Lower leg skin (tissue), 4 donors: ENCODE measurements at regions not wholly inside any gene's neighbourhood (a gene's known extent, or its start where the extent isn't known, plus 50 kb on each side); places are given as distances from the start of the nearest gene placed in this dataset.

ENCODE experiments used
- DNase-seq, 2 donors: peaks; one replicate each; pipeline ENCODE4 v3.0.0-alpha.2; 2019; ENCODE audit warnings: low spot score in 2 of 2
- H3K4me3 ChIP-seq: fragments of 200-600 bp; sonication (generic); 2 replicates; pipeline ENCODE4 v1.5.1; 2017; ENCODE audit warnings: mild to moderate bottlenecking, low read depth; ENCODE audit not compliant: poor library complexity, severe bottlenecking
- POLR2A ChIP-seq, 2 donors: fragments of 450-650 bp; IDR thresholded peaks; one replicate each; pipeline ENCODE4 v1.6.1; 2016 to 2017; ENCODE audit warnings: antibody characterized with exemption in 2 of 2, mild to moderate bottlenecking in 1 of 2, moderate library complexity in 1 of 2
- WGBS, 2 donors: methylation state at CpG; one replicate each; pipeline ENCODE4 v1.1.5; 2018; 5-methylcytosine and 5-hydroxymethylcytosine counted together
- intact Hi-C: fragments of 100-400 bp; cut with DNase I; formaldehyde crosslinking; loops from one replicate; pipeline ENCODE4 v1.15.0; 2023; ENCODE audit warnings: low total_unique reads
- TF ChIP-seq, protein P1 (sequence below), 3 donors: fragments of 450-650 bp; IDR thresholded peaks; one replicate each; pipeline ENCODE4 v1.5.1; 2016; ENCODE audit warnings: antibody characterized with exemption in 3 of 3, mild to moderate bottlenecking in 3 of 3, moderate library complexity in 2 of 3

GRCh38 chr6:66930559-66931290 lies 1223.7 kb upstream of the EYS start:
- 79 to 88% methylated on average over 2 of the region's 2 CpGs for WGBS, 2 donors
- H3K4me3 ChIP-seq, result no peak overlapping the region
- TF ChIP-seq POLR2A (IDR thresholded peaks at IDR 0.05), result no peak
- TF ChIP-seq, protein P1, sequence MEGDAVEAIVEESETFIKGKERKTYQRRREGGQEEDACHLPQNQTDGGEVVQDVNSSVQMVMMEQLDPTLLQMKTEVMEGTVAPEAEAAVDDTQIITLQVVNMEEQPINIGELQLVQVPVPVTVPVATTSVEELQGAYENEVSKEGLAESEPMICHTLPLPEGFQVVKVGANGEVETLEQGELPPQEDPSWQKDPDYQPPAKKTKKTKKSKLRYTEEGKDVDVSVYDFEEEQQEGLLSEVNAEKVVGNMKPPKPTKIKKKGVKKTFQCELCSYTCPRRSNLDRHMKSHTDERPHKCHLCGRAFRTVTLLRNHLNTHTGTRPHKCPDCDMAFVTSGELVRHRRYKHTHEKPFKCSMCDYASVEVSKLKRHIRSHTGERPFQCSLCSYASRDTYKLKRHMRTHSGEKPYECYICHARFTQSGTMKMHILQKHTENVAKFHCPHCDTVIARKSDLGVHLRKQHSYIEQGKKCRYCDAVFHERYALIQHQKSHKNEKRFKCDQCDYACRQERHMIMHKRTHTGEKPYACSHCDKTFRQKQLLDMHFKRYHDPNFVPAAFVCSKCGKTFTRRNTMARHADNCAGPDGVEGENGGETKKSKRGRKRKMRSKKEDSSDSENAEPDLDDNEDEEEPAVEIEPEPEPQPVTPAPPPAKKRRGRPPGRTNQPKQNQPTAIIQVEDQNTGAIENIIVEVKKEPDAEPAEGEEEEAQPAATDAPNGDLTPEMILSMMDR (IDR thresholded peaks at IDR 0.05), result no peak
- DNase-seq, result no peak
- intact Hi-C loops, result no loop called here

DNA sequence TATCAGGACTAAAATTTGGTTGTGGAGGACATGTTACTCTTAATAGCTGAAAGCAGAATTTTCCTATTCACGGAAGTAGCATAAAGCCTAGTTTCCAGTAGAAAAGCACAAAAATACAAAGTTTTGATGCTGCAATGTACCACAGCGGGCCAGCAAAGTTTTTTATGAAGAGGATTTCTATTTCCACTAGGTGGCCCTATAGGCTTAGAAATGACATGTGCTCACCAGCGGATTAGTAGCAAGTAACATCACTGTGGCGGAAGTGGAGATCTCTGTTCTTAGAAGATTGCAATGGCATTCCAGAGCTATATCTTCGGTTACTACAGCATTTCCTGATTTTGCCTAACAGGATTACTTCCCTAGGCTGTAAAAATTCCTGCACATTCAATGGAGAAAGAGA lies 1219.0 kb upstream of the EYS start:
- TF ChIP-seq POLR2A (IDR thresholded peaks at IDR 0.05), result no peak
- TF ChIP-seq, protein P1 (IDR thresholded peaks at IDR 0.05), result no peak
- WGBS, 2 donors, result 88 to 93% methylated on average over 5 of the region's 5 CpGs
- DNase-seq, result no peak
- no peak overlapping the region for H3K4me3 ChIP-seq
- intact Hi-C loops, result no loop called here

DNA sequence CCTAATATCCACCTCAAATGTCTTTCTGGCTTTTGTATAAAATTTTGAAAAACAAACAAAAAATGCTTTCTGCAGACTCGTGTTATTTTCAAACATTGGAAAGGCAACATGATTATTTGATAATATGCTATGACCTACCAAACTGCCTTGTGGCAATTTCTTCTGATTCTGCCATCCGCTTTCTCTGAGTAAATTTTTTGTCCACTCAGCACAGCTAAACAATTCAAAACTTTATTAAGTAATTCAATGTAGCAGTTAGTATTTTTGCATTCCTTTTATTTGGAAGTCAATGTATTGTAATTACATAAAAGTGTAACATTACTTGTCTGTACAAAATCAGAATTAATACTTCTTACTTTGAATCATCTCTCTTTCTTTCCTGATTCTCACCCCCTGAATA lies 1206.6 kb upstream of the EYS start:
- intact Hi-C loops, result no loop called here
- TF ChIP-seq, protein P1 (IDR thresholded peaks at IDR 0.05), result no peak
- TF ChIP-seq POLR2A (IDR thresholded peaks at IDR 0.05), result no peak

GRCh38 chr6:66902457-66902856 lies 1195.4 kb upstream of the EYS start:
- WGBS, 2 donors, result 41 to 93% methylated on average over 4 of the region's 4 CpGs
- TF ChIP-seq, protein P1 (IDR thresholded peaks at IDR 0.05), result no peak
- no peak for TF ChIP-seq POLR2A (IDR thresholded peaks at IDR 0.05)
- intact Hi-C loops, result no loop called here
- H3K4me3 ChIP-seq, result no peak overlapping the region
- DNase-seq, result no peak

More for the DNA sequence above, 1206.6 kb upstream of the EYS start:
- no peak for DNase-seq
- WGBS, 2 donors, result 60 to 70% methylated on average over 2 of the region's 2 CpGs
- no peak overlapping the region for H3K4me3 ChIP-seq

- 80 to 82% methylated on average over 8 of the region's 8 CpGs for WGBS, 2 donors
- DNase-seq, result no peak
- no peak overlapping the region for H3K4me3 ChIP-seq
- TF ChIP-seq POLR2A (IDR thresholded peaks at IDR 0.05), result no peak
- TF ChIP-seq, protein P1 (IDR thresholded peaks at IDR 0.05), result no peak
- intact Hi-C loops, result no loop called here
These were observed 1193.4 kb upstream of the EYS start for GRCh38 chr6:66900133-66901083.
